ENCODE measurements at regions not wholly inside any gene's neighbourhood (a gene's known extent, or its start where the extent isn't known, plus 50 kb on each side); places are given as distances from the start of the nearest gene placed in this dataset.

GRCh38 chr3:5270666-5271371, 83.3 kb downstream of the EDEM1 start:
- DNase-seq (ENCODE audit: low read depth) = no peak

- no peak for DNase-seq (ENCODE audit: low read depth)
These were observed 83.8 kb downstream of the EDEM1 start for GRCh38 chr3:5271372-5271683.

DNA sequence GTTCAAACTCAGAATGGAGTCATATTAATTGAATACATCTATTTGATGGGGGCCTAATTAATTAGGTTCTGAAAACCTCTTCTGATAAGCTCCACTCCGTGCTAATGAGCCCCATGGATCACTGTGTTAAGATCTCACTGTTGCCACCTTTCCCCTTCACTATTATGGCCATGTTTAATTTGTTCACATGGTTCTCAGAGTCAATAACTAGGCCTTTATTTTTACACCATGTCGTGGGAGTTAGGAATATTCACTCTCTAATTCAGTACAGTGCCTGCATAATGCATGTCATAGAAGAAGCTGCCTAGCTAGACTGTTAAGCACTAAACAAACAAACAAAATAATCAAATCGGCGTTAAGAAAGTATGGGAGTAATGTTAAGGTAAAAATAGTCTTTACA, 84.9 kb downstream of the EDEM1 start:
- DNase-seq (ENCODE audit: low read depth) = no peak

- no peak for DNase-seq (ENCODE audit: low read depth)
These were observed 86.6 kb downstream of the EDEM1 start for GRCh38 chr3:5274091-5274490.

DNA sequence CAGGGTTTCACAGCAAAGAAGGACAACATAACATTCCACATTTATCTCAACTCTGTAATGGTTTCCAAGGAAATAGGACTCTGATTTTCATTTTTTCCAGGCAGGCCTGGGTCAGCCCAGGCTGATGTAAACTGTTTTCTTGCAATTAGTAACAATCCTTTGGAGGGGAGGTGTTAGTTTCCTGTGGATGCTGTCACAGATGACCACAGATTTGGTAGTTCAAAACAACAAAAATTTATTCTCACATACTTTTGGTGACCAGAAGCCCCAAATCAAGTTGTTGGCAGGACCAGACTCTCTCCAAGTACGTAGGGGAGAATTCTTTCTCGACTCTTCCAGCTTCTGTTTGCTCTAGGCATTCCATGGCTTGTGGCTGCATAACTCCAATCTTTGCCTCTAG, 88.0 kb downstream of the EDEM1 start:
- no peak for DNase-seq (ENCODE audit: low read depth)

GRCh38 chr3:5276934-5277333, 89.4 kb downstream of the EDEM1 start:
- DNase-seq (ENCODE audit: low read depth) = no peak

DNA sequence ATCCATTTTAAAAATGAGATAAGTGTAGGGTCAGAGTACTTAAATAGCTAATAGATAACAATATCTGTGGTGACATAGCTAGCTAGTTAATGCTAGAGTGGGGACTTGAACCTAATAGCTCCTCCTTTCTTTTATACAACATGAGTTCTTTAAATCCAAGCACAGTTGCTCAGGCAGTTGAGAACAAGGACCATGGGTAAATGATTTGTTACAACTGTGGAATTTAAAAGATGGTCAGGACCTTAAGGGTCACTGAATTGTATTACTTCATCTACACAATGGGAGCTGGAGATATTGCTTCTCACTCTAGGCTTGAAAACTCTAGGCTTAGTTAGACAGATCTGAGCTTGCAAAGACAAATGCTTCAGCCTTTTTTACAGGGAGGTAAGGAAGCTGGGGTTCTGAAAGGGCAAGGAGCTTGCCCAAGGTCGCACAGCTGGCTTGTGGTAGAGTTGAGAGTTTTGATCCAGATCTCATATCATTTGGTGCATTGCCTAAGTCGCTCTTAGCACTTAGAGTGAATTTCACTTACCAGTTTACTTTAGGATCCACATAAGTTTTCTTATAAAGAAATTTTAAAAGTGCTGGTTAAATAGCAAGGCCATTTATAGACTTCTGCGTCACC, 90.2 kb downstream of the EDEM1 start:
- DNase-seq (ENCODE audit: low read depth) = no peak

DNA sequence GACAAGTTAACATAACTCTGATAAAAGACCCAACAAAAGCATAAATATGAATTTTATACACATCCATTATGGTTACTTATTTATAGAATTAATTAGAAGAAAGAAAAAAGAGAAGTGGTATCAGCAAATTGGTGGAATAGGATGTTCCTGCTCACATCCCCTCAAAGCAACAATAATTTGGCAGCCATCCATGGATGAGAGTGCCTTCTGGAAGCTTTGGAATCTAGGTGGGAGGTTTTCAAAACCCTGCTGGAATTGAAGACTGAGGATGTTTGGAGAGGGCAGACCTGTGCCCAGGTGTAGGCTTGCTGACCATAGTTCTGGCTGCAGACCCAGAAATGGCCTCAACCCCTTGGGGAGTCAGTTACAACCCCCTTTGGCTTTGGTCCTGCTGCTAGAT, 91.2 kb downstream of the EDEM1 start:
- DNase-seq (ENCODE audit: low read depth) = no peak

- no peak for DNase-seq (ENCODE audit: low read depth)
These were observed 95.2 kb downstream of the EDEM1 start for GRCh38 chr3:5282703-5283102.

GRCh38 chr3:5285439-5285838, 97.9 kb downstream of the EDEM1 start:
- no peak for DNase-seq (ENCODE audit: low read depth)

DNA sequence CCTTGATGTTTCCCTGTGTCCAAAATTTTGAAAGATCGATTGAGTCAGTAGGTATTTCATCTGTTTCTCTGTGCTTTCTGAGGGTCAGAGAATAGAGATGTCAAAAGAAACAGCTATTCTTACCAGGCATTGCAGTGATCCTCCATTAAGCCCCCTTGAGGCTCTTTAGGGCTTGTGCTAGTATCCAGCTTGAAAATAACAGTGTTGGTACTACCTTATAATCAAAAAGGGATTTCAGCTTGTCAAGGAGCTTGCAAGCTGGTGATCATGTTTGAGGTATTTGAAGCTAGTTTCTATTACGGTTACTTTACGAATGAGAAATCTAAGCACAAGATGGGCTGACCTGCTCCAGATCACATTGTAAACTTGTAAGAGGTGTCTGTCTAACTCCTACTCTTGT, 103.4 kb downstream of the EDEM1 start:
- no peak for DNase-seq (ENCODE audit: low read depth)

- DNase-seq (ENCODE audit: low read depth) = no peak
These were observed 105.0 kb downstream of the EDEM1 start for GRCh38 chr3:5292512-5292911.

DNA sequence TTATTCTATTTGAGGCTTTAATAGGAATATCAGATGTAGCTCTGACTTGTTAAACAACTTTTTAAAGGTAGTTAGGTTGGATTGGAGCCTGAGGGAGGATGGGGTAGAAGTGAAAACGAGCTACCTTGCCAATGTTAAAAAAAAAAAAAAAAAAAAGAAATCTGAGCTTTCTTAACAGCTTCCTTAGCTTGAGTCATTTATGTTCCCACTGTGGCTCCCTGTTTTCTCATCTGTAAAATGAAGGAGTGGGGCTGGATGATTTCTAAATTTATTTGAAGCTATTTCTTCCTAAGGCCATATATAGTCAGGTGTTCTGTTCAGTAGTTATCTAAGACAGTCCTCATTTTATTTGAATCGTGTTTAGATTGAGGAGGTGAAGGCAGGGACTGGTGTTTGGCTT, 105.7 kb downstream of the EDEM1 start:
- DNase-seq (ENCODE audit: low read depth) = no peak

DNA sequence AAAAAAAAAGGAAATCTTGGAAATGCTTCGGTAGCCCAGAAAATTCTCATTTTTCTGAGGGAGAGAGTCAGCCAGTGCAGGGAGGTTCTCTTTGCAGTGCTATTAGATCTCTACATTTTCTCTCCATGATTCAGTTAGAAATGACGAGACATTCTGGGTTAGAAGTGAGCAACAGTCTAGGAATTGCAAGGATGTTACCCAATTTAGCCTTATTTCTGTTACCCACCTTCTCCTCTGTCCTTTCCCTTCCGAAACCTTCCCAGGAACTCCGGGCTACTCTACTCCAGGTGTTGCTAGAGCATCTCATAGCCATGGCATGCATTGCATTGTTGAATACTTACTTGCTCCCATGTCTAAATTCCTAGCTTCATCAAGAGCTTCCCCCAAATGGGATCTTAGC, 106.8 kb downstream of the EDEM1 start:
- no peak for DNase-seq (ENCODE audit: low read depth)

- no peak for DNase-seq (ENCODE audit: low read depth)
These were observed 107.7 kb downstream of the EDEM1 start for GRCh38 chr3:5295191-5295690.

GRCh38 chr3:5296362-5296761, 108.9 kb downstream of the EDEM1 start:
- no peak for DNase-seq (ENCODE audit: low read depth)

- no peak for DNase-seq (ENCODE audit: low read depth)
These were observed 110.4 kb downstream of the EDEM1 start for GRCh38 chr3:5297895-5298294.

- no peak for DNase-seq (ENCODE audit: low read depth)
These were observed 110.9 kb downstream of the EDEM1 start for GRCh38 chr3:5298453-5298852.

DNA sequence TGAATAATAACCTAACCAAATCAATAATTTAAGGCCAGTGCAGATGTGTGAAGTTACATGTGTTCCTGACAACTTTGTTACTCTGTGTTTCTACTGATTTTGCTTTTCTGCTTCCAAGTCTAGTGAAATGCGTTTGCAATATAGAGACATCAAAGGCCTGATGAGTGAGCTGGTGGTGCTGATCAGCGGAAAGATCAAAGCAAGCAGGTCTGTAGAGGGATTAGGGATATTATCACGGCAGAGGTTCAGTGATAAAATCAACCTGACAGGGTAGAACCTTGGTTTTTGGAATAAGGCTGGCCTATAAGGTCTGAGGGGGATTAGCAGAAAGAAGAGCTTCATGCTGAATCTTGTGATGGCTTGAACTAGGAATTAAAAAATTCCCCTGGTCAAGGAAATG, 111.7 kb downstream of the EDEM1 start:
- no peak for DNase-seq (ENCODE audit: low read depth)

DNA sequence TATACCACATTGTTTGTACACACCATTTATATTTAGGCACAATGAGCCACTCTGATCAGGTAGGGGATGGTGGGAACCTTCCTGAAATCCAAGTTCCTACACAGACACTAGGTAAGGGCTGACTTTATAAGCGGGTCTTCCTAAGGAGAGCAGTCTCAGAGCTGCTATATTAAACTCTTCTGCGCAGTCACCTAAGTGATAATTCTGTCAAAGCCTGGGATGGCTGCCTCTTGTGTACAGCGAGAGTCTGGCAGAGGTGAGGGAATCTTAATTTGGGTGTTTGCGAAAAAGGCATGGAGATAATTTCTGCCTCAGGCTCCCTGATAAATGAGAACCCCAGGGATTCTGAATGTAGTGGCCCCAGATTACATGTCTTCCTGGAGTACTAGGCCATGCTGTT, 113.1 kb downstream of the EDEM1 start:
- no peak for DNase-seq (ENCODE audit: low read depth)

DNA sequence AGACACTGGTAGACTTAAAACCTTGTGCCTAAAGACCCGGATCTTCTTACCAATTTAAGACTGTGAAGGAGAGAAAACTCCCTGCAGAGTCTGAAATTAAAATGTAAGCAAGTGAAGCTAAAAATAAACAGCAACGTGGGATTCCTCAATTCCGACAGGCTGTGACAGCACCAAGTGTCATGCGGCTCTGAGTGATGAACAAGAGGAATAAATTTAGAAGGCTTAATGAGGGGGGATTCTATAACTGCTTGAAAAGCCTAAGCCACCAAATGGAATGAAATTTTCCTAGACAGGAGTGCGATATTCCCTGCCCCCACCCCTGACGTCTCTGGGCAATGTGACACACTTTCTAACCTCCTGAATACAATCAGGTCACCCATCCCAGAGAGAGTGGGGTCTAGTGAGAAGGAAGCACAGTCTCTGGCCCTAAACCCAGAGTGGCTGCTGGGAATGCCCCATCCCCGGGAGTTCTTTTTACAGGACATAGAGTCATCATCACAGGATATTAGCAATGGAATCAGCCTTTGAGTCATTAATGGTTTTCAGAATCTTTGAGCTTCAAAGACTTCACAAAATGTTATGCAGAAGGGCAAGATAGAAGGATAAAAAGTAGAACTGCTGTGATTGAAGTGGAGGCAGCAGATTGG, 114.3 kb downstream of the EDEM1 start:
- DNase-seq (ENCODE audit: low read depth) = no peak

GRCh38 chr3:5302661-5303060, 115.2 kb downstream of the EDEM1 start:
- no peak for DNase-seq (ENCODE audit: low read depth)

DNA sequence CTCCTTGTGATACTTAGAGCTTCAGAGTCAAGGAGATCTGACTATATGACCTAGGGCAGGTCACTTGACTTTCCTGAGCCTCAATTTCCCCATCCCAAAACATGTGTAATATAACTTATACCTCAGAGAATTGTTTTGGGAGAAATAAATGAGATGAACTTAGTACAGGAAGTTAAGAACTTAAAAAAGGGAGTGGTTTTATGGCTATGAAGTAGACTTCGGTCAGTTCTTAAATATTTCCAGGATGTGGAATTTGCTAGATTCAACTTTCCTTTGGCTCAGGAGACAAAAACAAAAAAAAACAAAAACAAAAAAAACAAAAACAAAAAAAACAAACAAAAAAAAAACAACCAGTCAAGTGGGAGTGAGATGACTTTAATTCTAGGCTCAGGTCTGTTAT, 116.7 kb downstream of the EDEM1 start:
- no peak for DNase-seq (ENCODE audit: low read depth)

All from fibroblast of the conjunctiva (primary cell).